RWPE2 (cell line): ENCODE measurements at regions not wholly inside any gene's neighbourhood (a gene's known extent, or its start where the extent isn't known, plus 50 kb on each side); places are given as distances from the start of the nearest gene placed in this dataset.

Experiments used
- ATAC-seq: fragments of 200-7000 bp; cut with Tn5 transposase; 3 replicates; pipeline ENCODE4 v1.9.1; 2021; ENCODE audit warnings: low read depth
- DNase-seq: peaks from one replicate; pipeline ENCODE4 v3.0.0-alpha.2; 2020; ENCODE audit warnings: low spot score
- H3K27ac ChIP-seq: fragments of 450-650 bp; 2 replicates; pipeline ENCODE4 v1.5.1; 2017; ENCODE audit warnings: mild to moderate bottlenecking; ENCODE audit not compliant: poor library complexity, severe bottlenecking
- H3K27me3 ChIP-seq: fragments of 250-450 bp; sonication (Bioruptor Pico); 2 replicates; pipeline ENCODE4 v1.5.1; 2021; ENCODE audit warnings: mild to moderate bottlenecking, moderate library complexity; ENCODE audit not compliant: insufficient read depth, poor library complexity, severe bottlenecking
- H3K36me3 ChIP-seq: fragments of 250-450 bp; sonication (Bioruptor Pico); 2 replicates; pipeline ENCODE4 v1.5.1; 2020; ENCODE audit warnings: low read depth, mild to moderate bottlenecking, moderate library complexity
- H3K4me1 ChIP-seq: fragments of 250-450 bp; sonication (Bioruptor Pico); 2 replicates; pipeline ENCODE4 v1.5.1; 2021; ENCODE audit warnings: mild to moderate bottlenecking, moderate library complexity; ENCODE audit not compliant: insufficient read depth, poor library complexity, severe bottlenecking
- H3K4me3 ChIP-seq: fragments of 250-450 bp; sonication (Bioruptor Pico); 2 replicates; pipeline ENCODE4 v1.5.1; 2021; ENCODE audit warnings: mild to moderate bottlenecking, moderate library complexity; ENCODE audit not compliant: severe bottlenecking
- H3K9me3 ChIP-seq: fragments of 250-450 bp; sonication (Bioruptor Pico); 2 replicates; pipeline ENCODE4 v1.5.1; 2021; ENCODE audit warnings: mild to moderate bottlenecking, moderate library complexity; ENCODE audit not compliant: severe bottlenecking
- TF ChIP-seq, protein P1 (sequence below): fragments of 450-650 bp; IDR thresholded peaks from one replicate; pipeline ENCODE4 v1.5.1; 2017; ENCODE audit warnings: mild to moderate bottlenecking, moderate library complexity; ENCODE audit not compliant: poor library complexity, severe bottlenecking

DNA sequence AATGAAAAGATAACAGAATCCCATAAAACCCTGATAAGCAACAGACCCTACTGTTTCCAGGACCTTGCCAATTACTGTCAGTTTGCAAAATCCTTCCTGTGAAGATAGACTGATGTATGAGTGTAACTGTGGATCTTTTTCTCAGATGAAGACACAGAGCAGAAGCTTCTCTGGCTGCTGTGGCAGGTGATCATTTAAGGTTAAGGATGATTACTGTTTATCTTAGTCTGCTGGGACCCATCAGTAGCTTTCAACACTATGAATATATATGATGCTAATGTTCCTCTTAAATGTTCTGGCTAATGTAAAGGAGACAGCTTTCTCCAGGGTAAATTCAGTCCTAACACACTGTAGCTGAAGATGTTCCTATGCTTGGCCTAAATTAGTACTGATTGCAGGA, 56.0 kb upstream of the CTTNBP2 start:
- no peak overlapping the region for H3K27ac ChIP-seq
- H3K9me3 ChIP-seq: no peaks in the 10 kb centered on the region
- H3K36me3 ChIP-seq: no peaks in the 10 kb centered on the region
- TF ChIP-seq, protein P1, sequence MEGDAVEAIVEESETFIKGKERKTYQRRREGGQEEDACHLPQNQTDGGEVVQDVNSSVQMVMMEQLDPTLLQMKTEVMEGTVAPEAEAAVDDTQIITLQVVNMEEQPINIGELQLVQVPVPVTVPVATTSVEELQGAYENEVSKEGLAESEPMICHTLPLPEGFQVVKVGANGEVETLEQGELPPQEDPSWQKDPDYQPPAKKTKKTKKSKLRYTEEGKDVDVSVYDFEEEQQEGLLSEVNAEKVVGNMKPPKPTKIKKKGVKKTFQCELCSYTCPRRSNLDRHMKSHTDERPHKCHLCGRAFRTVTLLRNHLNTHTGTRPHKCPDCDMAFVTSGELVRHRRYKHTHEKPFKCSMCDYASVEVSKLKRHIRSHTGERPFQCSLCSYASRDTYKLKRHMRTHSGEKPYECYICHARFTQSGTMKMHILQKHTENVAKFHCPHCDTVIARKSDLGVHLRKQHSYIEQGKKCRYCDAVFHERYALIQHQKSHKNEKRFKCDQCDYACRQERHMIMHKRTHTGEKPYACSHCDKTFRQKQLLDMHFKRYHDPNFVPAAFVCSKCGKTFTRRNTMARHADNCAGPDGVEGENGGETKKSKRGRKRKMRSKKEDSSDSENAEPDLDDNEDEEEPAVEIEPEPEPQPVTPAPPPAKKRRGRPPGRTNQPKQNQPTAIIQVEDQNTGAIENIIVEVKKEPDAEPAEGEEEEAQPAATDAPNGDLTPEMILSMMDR: no peak
- ATAC-seq: no peak
- H3K27me3 ChIP-seq: no peaks in the 10 kb centered on the region
- H3K4me1 ChIP-seq: no peaks in the 10 kb centered on the region
- no peak for DNase-seq
- H3K4me3 ChIP-seq: no peak overlapping the region

DNA sequence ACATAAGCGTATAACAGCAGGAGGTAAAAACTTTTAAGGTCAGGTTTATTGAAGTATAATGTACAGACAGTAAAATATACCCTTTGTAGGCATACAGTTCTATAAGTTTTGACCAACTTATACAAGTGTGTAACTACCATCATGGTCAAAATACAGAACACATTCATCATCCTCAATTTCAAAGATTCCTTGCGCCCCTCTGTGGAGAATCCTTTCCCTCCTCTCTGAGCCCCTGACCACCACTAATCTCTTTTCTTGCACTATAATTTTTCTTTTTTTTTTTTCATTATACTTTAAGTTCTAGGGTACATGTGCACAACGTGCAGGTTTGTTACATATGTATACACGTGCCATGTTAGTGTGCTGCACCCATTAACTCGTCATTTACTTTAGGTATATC, 58.1 kb upstream of the CTTNBP2 start:
- ATAC-seq: no peak

DNA sequence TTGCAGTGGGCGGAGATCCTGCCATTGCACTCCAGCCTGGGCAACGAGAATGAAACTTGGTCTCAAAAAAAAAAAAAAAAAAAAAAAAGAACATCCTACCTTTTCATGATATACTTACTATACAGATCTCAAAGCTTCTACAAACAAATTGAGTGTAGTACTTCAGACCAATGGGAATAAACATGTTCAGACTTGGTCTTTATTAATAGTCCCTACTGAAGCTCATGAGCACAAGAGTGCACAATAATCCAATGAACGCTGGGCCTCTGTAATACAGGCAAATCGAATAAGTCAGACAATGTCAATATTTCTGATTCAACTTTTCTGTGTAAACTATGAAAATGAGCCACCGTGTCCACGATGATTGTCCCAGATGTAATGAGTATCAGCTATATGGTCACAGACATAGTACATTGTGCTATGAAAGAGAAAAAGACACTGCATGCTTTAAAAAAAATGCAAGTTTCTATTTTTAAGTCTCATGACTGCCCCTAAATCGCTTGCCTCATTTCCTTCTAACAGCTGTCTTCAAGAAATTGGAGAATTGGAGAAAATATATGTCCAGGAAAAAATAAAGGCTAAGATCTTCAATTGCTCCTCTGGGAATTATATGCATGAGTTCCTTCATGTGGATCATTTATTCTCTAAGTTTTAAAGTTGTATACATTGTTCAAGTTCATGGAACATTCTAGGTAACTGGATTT, 64.0 kb upstream of the CTTNBP2 start:
- H3K4me3 ChIP-seq: no peak overlapping the region
- TF ChIP-seq, protein P1: no peak
- H3K36me3 ChIP-seq: no peaks in the 10 kb centered on the region
- peaks cover 4% of the 10 kb centered on the region for H3K4me1 ChIP-seq
- no peak overlapping the region for H3K27ac ChIP-seq
- no peak for ATAC-seq
- H3K27me3 ChIP-seq: no peaks in the 10 kb centered on the region
- no peaks in the 10 kb centered on the region for H3K9me3 ChIP-seq
- no peak for DNase-seq

More for the DNA sequence above, 58.1 kb upstream of the CTTNBP2 start:
- H3K27ac ChIP-seq: no peak overlapping the region
- H3K4me1 ChIP-seq: no peaks in the 10 kb centered on the region
- no peaks in the 10 kb centered on the region for H3K36me3 ChIP-seq
- TF ChIP-seq, protein P1: no peak
- no peaks in the 10 kb centered on the region for H3K27me3 ChIP-seq
- H3K4me3 ChIP-seq: no peak overlapping the region
- DNase-seq: no peak
- no peaks in the 10 kb centered on the region for H3K9me3 ChIP-seq

DNA sequence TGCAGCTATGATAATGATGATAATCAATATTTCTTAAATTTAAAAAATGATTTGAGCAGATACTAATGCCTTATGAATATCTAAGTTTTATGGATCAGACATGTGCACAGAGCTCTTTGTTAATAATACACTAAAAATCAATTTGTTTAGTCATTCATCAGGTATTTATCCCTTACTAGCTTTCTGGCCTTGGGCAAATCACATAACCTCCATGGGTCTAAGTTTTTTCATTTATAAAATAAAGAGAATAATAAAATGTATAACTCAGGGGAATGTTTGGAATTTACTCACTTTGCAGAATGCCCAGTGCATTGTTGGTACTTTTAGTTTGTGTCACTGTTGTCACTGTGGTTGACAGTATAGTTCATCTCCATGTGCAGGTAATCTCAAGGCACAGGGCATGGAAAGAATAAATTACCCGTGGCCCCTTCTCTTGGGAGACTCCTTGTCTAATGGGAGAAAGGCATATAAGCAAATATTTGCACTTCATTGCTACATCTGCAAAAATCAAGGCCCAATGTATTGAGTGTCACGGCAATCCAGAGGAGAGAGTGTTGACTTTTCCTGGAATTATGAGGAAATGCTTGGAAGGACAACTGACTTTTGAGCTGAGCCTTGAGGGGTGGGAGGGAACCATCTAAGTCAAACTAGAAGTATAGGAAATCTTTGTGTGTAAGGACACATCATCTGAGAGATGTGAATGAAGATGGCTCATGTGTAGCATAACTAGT, 64.7 kb upstream of the CTTNBP2 start:
- peaks cover 4% of the 10 kb centered on the region for H3K4me1 ChIP-seq
- H3K9me3 ChIP-seq: peaks cover 5% of the 10 kb centered on the region
- no peak overlapping the region for H3K27ac ChIP-seq
- no peaks in the 10 kb centered on the region for H3K36me3 ChIP-seq
- no peak overlapping the region for H3K4me3 ChIP-seq
- ATAC-seq (no peak), DNase-seq (no peak)
- no peaks in the 10 kb centered on the region for H3K27me3 ChIP-seq
- TF ChIP-seq, protein P1: no peak
